DMS114 treated with DMSO at 0.1 percent for 48 hours (cell line): ENCODE measurements at regions not wholly inside any gene's neighbourhood (a gene's known extent, or its start where the extent isn't known, plus 50 kb on each side); places are given as distances from the start of the nearest gene placed in this dataset.
A peak's percentile ranks its signal among the peaks of the same experiment; 100 is the strongest.
"Not testable (repeated sequence)": the region's sequence is repeated elsewhere in the genome, so short reads cannot be mapped to it uniquely, and the experiment has no call there.

Experiments used
- DNase-seq: peaks from one replicate; lab custom pipeline; 2025; ENCODE audit not compliant: unreplicated experiment; lab: John Stamatoyannopoulos, UW

DNA sequence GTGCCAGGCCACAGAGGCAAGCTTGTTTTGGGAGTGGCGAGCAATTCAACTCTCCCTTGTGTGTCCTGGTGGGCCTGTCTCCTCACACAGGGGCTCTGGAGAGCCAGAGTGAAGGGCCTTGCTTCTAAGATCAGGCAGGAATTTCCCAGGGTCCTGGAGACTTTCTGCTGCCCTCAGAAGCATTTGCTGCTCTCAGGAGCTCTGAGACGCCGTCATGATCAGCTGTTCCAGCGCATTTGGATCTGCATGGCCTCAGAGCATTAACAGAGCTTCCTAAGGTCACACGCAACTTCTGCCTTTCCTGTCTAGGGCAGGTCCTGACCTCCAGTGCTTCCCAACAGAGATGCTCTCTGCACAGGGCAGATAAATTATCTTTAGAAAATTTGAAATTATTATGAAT lies 52.2 kb upstream of the C10orf90 start:
- no peak for DNase-seq

DNA sequence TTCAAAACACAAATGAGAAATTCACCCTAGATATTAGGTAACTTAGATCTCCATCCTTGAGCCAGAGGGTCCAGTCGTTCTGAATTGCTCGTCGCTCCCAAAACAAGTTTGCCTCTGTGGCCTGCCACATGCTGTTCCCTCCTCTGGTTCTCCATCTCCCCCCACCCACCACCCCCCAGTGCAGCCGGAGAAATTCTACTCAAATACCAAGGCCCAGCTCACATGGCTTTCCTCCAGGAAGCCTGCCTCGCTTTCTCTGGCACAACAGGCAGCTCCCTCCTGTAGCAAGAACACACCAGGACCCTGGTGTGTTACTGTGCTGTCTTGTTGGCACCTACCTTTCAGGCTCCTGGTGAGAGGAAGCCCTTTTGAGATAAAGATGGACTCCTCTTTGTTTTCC lies 52.7 kb upstream of the C10orf90 start:
- DNase-seq = no peak

DNA sequence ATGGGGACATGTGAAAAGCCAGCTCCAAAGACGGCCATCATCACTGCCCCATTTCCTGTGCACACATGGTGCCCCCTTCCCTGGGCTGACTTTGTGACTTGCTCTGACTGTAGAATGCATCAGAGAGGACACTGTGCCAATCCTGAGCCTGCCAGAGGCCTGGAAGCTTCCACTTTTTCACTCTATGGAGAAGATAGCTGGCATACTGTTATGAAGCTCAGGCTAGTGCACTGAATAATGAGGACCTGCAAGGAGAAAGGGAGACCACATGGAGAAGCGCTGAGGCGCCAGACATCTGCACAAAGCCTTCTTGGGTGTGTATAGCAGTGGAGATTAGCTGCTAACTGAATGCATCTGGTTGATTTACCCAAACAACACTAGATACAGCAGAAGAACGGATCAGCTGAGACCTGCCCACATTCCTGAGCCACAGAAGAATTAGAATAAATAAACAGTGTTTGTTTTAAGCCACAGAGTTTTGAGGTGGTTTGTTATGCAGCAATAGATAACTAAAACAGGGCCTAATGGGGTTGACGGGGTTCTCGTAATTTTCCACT lies 58.9 kb upstream of the C10orf90 start:
- DNase-seq = no peak

DNA sequence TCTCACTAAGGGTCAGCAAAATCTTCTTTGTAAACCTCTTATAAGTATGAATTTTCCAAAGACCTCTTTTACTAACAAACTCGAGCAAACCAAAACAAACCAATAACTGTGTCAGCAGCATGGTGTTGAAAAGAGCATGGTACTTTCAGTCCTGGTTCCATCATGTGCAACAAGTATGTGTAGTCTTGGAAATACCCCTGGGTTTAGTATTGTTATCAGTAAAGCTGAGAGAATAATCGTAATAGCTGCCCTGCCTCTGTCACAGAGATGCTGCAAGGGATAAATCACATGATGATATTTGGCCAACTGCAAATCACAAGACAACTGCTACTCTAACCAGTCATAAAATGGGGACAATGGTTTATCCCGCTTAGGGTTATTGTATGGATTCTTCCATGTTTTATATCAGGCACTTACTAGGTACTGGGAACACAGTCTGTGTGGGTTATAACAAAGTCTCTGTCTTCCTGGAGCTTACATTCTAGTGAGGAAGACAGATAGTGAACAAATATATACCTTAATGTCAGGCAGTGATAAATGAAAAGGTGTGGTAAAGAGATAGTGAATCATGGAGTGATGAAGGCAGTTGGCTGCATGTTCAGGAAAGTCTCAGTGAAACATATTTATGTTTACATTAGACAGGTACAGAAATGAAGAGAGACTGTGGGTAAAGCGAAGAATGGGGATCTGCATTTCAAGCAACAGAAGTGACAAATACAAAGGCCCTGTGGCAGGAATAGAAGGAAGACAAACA lies 60.5 kb upstream of the C10orf90 start:
- DNase-seq = no peak

DNA sequence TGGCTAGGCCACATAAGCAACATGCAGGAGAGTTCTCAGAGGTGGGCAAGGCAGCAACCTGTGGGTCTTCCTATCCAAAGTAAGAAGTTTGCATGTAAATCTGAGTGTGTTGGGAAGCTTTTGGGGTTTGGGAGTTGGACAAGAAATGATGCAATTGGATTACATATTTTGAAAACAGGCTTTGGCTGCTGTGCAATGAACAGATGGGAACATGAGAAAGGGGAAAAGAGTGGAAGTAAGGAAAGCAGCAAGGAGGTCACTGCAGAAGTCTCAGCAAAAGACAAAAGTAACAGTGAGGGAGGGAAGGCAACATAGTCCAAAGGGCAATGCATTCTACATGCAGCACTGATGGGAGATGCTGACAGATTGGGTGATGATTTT lies 61.1 kb upstream of the C10orf90 start:
- DNase-seq = no peak

DNA sequence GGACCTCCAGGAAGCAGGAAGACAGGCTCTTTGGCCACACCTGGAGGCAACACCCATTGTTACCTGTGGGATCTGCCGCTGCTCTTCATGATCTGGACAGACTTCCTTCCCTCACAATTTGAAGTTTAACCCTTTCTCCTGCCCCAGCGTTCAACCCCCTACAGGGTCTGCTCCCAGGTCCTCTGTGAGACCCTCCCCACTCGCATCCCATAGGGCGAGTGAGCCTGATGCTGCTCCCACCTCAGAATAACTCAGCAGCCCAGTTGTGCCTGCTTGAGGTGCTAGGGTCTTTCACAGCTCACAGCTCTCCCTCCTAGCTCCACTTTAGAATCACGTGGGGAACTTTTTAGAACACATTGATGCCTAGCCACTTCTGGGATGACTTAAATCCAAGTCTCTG lies 61.8 kb upstream of the C10orf90 start:
- DNase-seq = no peak

DNA sequence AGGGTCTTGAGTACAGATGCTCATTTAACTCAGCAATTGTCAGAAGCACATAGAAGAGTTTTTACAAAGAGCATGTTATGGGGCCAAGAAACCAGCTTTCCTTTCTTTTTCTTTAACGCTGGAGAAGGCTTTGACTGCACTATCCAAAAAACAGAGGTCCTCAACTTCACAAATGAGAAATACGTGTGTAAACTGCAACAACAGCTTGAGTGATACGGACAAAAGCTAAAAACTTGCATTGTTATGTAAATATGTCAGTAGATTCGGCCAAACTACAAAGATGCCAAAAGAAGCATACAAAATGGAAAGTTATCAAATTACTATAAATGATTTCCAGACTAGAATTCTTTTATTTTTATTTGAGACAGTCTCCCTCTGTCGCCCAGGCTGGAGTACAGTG lies 62.4 kb upstream of the C10orf90 start:
- DNase-seq = no peak

DNA sequence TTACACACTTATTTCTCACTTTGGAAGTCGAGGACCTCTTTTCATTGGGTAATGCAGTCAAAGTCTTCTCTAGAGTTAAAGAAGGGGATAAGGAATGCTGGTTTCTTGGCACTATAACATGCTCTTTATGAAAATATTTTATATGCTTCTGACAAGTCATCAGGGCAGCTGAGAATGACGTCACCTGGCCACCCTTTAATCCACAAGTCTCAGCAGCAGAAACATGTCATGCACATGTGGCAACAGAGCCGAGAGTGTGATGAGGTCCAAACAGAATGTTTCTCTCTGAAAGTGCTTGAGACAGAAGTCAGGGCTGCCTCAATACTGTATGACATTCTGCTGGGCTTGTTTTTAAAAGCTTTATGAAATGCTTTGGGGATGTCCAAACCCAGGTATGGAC lies 63.5 kb upstream of the C10orf90 start:
- DNase-seq = no peak

DNA sequence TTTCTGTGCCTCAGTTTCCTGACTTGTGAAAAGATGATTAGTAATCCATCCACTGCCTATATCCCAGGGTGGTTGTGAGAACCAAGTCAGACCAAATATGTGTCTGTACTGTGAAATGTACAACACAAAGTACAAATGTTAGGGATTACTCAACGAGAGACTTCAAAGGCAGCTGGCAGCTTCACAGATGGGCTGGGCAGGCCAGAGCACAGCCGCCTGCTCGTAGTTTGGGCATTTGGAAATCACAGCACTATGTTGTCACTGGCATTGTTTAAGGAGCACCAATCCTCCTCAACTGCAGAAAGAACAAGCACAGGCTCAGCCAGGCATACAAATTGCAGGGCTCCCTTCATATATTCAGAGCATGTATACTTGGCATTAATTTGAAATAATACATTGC lies 64.5 kb upstream of the C10orf90 start:
- DNase-seq = no peak

DNA sequence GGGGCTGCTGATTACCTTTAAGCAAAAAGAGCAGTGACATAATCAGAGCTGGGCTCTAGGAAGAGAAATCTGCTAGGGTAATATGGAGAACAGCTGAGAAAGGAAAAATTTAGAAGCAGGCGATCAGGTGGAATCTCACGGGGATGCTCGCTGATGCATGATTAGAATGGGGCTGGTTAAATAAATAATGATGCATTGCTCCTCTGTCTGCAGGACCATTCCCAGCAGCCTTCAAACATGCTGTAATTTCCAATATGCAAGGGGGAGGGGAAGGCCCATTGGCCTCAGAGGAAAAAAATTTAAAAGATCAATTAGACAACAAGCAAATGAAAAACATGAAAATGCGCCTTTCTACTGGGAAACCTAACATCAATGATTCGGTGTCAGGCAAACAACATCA lies 65.6 kb upstream of the C10orf90 start:
- DNase-seq = no peak

DNA sequence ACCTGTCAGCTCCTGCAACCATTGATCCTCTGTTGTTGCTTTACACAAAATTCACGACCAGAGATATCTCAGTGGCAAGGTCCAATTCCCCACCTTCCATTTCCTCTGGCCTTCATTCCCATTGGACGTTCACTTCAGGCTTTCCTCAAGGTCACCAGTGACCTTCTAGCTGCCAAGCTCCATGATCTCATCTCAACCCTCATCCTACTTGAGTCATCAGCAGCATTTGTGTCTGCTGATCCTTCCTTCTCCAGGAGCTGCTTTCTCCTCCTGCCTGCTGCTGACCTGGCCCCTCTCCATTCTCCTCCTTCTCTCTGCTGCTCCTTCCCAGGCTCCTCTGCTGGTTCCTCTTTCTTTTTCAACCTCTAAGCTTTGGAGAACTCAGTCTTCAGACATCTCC lies 66.2 kb upstream of the C10orf90 start:
- DNase-seq = no peak

DNA sequence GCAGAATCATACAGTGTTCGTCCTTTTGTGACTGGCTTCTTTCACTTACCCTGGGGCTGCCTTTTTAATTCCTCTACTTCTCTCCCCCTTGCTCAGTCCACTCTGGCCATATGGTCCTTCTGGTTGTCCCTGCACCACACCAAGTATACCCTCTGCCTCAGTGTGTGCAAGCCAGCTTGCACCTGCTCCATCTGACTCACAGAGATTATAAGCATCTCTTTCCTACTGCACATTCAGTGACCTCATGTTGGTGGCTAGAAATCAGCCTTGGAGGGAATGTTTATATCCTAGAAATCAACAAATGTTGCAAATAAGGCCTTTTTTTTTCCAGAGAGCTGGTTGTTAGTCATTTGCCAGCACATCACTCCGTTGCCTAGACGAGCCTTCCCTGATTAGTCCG lies 67.5 kb upstream of the C10orf90 start:
- no peak for DNase-seq

DNA sequence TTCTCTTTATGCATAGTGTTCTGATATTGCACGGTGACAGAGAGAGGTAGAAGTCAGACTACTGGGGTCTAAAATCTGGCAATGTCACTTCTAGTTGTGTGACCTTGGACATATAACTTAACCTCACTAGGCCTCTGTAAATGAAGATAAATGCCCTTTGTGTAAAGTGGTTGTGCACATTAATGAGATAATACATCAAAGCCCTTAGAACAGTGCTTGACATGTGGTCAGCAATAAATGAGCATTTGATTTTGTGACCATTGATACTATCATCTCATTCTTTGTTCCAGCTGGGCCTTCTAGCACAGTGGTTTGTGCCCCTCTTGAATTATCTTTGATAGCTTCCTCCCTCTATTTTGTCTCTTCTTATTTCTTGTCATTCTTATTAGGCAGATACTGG lies 74.1 kb upstream of the C10orf90 start:
- DNase-seq = no peak

DNA sequence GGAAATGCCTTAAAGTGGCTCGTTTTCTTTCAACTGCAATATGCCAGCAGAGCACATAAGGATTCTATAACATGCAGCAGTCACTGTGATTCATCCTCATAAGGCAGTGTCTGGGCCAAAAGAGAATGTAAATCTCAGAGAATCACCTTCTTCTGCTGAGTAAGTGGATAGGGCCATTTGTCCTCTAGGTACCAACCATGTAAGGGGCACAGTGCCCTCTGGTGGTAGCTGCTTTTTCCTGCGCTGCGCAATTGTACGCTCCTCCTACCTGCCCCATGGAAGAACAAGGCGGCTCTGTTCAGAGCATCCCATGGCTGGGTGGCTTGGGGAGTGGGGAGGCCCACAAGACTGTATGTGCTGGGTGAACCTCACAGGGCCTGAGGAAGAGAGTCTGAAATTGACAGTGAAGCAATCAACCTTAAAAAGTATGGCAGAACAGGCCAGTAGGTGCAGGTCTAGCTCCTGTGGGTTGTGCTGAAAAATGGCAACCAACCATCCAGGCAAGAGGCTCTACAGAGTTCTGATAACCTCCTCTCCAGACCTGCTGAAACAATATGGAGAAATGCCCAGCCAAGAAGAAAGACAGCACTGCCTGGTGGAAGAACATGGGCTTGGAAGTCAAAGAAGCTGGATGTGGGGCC lies 78.6 kb upstream of the C10orf90 start:
- DNase-seq = peak; percentile 66

DNA sequence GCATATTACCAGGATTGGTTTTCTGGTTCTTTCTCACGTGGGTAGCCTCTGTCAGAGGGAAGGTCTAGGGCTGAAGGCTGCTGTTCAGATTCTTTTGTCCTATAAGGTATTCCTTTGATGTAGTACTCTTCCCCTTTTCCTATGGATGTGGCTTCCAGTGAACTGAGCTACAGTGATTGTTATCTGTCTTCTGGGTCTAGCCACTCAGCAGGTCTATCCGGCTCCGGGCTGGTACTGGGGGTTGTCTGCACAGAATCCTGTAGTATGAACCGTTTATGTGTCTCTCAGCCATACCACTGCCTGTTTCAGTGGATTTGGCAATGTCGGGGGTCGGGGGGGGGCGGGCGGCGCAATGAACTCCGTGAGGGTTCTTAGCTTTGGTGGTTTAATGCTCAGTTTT lies 84.5 kb upstream of the C10orf90 start:
- DNase-seq = no peak

DNA sequence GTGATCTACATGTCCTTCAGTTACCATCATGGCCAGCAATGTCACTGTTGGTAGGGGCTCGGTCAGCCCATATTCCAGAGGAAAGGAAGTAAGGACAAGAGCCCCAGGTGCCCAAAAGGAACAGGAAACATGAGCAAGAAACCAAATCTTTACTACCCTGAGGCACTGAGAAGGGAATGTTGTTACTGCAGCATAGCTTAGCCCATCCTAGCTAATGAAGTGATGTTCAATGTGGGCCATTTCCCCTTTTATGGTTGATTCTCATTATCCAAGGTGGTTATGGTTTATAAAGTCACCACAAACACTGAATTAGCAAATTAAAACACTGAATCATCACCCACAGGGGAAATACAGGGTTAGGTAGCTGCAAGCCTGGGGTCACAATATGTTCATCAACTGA lies 88.4 kb upstream of the C10orf90 start:
- no peak for DNase-seq

DNA sequence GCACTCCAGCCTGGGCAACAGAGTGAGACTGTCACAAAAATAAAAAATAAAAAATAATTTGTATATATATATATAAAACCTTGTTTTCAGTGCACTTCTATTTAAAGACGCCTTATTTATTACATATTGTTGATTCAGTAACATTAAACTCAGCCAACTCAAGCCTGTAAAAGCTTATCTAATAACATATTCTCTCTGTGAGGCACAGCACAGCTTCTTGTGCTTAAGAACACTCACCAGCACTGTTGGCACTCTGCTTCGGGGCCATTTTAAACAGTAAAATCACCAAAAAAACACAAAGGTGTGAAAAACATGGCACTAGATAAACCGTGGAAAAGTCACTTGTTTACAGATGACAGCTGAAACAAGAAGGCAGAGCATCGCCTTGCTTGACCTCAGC lies 89.0 kb upstream of the C10orf90 start:
- DNase-seq = no peak

DNA sequence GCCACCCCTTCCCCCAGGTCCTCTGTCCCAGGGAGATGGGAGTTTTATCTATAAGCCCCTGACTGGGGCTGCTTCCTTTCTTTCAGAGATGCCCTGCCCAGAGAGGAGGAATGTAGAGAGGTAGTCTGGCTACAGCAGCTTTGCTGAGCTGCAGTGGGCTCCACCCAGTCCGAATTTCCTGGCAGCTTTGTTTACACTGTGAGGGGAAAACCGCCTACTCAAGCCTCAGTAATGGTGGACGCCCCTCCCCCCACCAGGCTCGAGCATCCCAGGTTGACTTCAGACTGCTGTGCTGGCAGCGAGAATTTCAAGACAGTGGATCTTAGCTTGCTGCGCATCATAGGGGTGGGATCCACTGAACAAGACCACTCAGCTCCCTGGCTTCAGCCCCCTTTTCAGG lies 96.2 kb upstream of the C10orf90 start:
- DNase-seq = not testable (repeated sequence)

DNA sequence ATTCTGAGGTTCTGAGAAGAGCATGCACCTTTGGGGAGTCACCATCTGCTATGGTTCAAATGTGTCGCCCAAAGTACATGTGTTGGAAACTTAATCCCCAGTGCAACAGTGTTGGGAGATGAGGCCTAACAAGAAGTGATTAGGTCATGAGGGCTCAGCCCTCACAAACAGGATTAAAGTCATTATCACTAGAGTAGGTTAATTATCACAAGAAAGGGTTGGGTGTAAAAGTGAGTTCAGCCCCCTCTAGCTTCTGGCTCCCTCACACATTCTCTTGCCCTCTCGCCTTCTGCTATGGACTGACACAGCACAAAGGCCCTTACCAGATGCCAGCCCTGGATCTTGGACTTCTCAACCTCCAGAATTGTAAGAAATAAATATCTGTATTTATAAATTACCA lies 100.3 kb upstream of the C10orf90 start:
- DNase-seq = no peak

DNA sequence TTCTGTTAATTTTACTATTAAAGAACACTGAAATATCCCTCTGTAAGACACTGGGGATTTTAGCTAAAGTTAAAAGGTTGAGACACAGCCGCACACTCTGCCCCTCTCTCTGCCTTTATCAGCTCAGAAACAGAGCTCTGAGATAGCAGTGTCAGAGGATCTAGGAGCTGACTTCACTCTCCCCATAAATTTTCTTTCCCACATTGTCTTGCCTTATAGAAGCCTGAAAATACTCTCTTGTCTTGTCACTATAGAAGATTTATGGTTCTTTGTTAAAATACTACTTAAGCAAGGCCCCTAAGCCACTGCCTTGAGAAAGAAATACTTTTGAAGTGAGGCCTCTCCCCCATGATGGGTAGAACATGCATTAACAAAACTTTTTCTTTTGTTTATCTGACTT lies 105.7 kb upstream of the C10orf90 start:
- DNase-seq = no peak

DNA sequence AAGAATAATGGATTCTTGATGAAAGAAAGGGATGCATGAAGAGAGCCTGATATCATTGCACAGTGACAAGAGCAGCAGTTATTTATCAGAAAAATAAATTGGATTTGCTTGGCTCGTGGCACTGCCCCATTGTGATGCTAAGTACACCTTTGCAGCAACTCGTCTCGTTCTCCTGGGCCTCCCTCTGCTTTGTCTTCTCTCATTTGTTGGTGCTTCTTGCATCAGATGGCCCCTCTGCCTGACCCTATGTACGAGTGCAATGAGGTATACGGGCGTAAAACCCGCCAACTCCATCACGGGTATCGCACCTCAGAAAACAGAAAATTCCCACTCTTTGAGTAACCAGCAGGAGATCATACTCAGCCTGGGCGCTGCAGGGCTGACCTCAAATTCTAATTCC lies 107.2 kb upstream of the C10orf90 start:
- DNase-seq = no peak

DNA sequence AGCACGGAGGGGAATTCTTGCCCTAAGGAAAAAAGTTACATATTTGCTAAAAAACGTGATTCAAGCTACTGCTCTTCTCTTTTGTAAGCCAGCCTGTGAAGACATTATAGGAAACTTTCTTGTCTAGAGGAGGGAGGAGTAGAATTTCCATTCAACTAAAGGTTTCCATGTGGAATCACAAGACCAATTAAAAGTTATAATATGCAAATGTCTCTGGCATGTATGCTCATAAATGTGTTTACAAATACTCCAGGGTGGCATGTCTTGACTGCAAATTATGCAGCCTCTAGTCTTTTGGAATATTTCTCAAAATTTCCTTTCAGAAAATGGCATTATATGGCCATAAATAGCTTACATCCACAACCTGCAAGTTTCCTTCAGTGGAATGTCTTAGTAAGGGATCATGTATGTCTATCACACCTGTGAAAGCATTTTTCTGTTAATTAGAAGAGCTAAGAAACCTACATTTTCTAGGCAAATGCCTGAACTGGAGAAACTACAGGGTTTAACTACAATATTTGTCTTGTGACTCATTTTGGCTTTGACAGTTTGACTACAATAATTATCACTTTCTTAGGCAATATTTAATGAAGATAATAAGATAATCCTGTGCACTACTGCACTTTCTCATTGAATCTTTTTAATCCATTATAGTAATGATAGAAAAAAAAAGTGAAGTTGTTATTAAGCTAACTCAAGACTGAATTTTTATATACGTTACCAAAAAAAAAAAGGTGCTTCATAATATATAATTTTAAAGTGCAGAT lies 111.1 kb upstream of the C10orf90 start:
- no peak for DNase-seq
